HG03432 (cell line): ENCODE measurements at regions not wholly inside any gene's neighbourhood (a gene's known extent, or its start where the extent isn't known, plus 50 kb on each side); places are given as distances from the start of the nearest gene placed in this dataset.

Experiments used
- ATAC-seq: cut with Tn5 transposase; IDR thresholded peaks from one replicate; pipeline ENCODE4 v1.9.1; 2021; ENCODE audit warnings: mild to moderate bottlenecking, moderate library complexity; ENCODE audit not compliant: unreplicated experiment

GRCh38 chr18:78129260-78129659 lies 850.4 kb upstream of the SALL3 start:
- no peak for ATAC-seq

- no peak for ATAC-seq
Measured at GRCh38 chr18:78130232-78131195, 849.1 kb upstream of the SALL3 start.

- no peak for ATAC-seq
Measured at GRCh38 chr18:78133729-78134128, 845.9 kb upstream of the SALL3 start.

- no peak for ATAC-seq
Measured at GRCh38 chr18:78136986-78137385, 842.6 kb upstream of the SALL3 start.

GRCh38 chr18:78138983-78139496 lies 840.6 kb upstream of the SALL3 start:
- ATAC-seq = no peak

GRCh38 chr18:78140294-78140693 lies 839.3 kb upstream of the SALL3 start:
- ATAC-seq = no peak

GRCh38 chr18:78144669-78145068 lies 834.9 kb upstream of the SALL3 start:
- no peak for ATAC-seq

GRCh38 chr18:78145096-78145495 lies 834.5 kb upstream of the SALL3 start:
- no peak for ATAC-seq

- ATAC-seq = no peak
Measured at GRCh38 chr18:78146136-78147085, 833.2 kb upstream of the SALL3 start.

GRCh38 chr18:78150590-78150989 lies 829.0 kb upstream of the SALL3 start:
- no peak for ATAC-seq

GRCh38 chr18:78151234-78151633 lies 828.4 kb upstream of the SALL3 start:
- no peak for ATAC-seq

- ATAC-seq = no peak
Measured at GRCh38 chr18:78151948-78152725, 827.5 kb upstream of the SALL3 start.

- ATAC-seq = no peak
Measured at GRCh38 chr18:78153362-78153761, 826.3 kb upstream of the SALL3 start.

GRCh38 chr18:78154444-78154843 lies 825.2 kb upstream of the SALL3 start:
- ATAC-seq = no peak

GRCh38 chr18:78154853-78155252 lies 824.8 kb upstream of the SALL3 start:
- ATAC-seq = no peak

GRCh38 chr18:78156466-78156865 lies 823.2 kb upstream of the SALL3 start:
- no peak for ATAC-seq

GRCh38 chr18:78158943-78159342 lies 820.7 kb upstream of the SALL3 start:
- no peak for ATAC-seq

GRCh38 chr18:78159397-78159796 lies 820.2 kb upstream of the SALL3 start:
- ATAC-seq = no peak

GRCh38 chr18:78160961-78161656 lies 818.5 kb upstream of the SALL3 start:
- ATAC-seq = no peak

- ATAC-seq = no peak
Measured at GRCh38 chr18:78165525-78165924, 814.1 kb upstream of the SALL3 start.
